HK-2 (cell line): ENCODE measurements at regions not wholly inside any gene's neighbourhood (a gene's known extent, or its start where the extent isn't known, plus 50 kb on each side); places are given as distances from the start of the nearest gene placed in this dataset.
"Not testable (repeated sequence)": the region's sequence is repeated elsewhere in the genome, so short reads cannot be mapped to it uniquely, and the experiment has no call there.

Source experiments
- DNase-seq: peaks from one replicate; pipeline ENCODE4 v3.0.0-alpha.2; 2018; ENCODE audit not compliant: unreplicated experiment

- DNase-seq: no peak
These were observed 76.8 kb downstream of the SOWAHC start for GRCh38 chr2:109690822-109691541.

- DNase-seq: no peak
These were observed 78.0 kb downstream of the SOWAHC start for GRCh38 chr2:109692013-109692743.

- DNase-seq: not testable (repeated sequence)
These were observed 78.7 kb downstream of the SOWAHC start for GRCh38 chr2:109692831-109693230.

GRCh38 chr2:109693292-109693691 lies 79.1 kb downstream of the SOWAHC start:
- not testable (repeated sequence) for DNase-seq

- DNase-seq: no peak
These were observed 80.0 kb downstream of the SOWAHC start for GRCh38 chr2:109694190-109694589.

- DNase-seq: no peak
These were observed 81.1 kb downstream of the SOWAHC start for GRCh38 chr2:109695290-109695689.

GRCh38 chr2:109699646-109700045 lies 85.5 kb downstream of the SOWAHC start:
- no peak for DNase-seq

GRCh38 chr2:109700680-109701274 lies 86.6 kb downstream of the SOWAHC start:
- DNase-seq: no peak

GRCh38 chr2:109701362-109701761 lies 87.2 kb downstream of the SOWAHC start:
- DNase-seq: no peak

- no peak for DNase-seq
These were observed 88.3 kb downstream of the SOWAHC start for GRCh38 chr2:109702250-109702985.

- DNase-seq: no peak
These were observed 88.9 kb downstream of the SOWAHC start for GRCh38 chr2:109703077-109703476.

- no peak for DNase-seq
These were observed 89.6 kb downstream of the SOWAHC start for GRCh38 chr2:109703798-109704197.

- DNase-seq: no peak
These were observed 86.6 kb upstream of the RGPD5 start for GRCh38 chr2:109707281-109708147.

GRCh38 chr2:109710505-109711229 lies 83.4 kb upstream of the RGPD5 start:
- no peak for DNase-seq

GRCh38 chr2:109711230-109712122 lies 82.6 kb upstream of the RGPD5 start:
- DNase-seq: no peak

- DNase-seq: no peak
These were observed 82.0 kb upstream of the RGPD5 start for GRCh38 chr2:109712123-109712449.

GRCh38 chr2:109712746-109713145 lies 81.4 kb upstream of the RGPD5 start:
- no peak for DNase-seq

- no peak for DNase-seq
These were observed 78.7 kb upstream of the RGPD5 start for GRCh38 chr2:109715313-109715805.

- not testable (repeated sequence) for DNase-seq
These were observed 77.5 kb upstream of the RGPD5 start for GRCh38 chr2:109716596-109716995.
